Spleen (tissue), 11 donors: ENCODE measurements at regions not wholly inside any gene's neighbourhood (a gene's known extent, or its start where the extent isn't known, plus 50 kb on each side); places are given as distances from the start of the nearest gene placed in this dataset.

ENCODE experiments used
- DNase-seq: peaks from one replicate; pipeline ENCODE4 v3.0.0-alpha.2; 2020
- H3K27ac ChIP-seq, 8 donors: fragments of 200-600 bp; sonication (generic) in 7 of 8; 1 replicate in 4 of 8; 2 replicates in 4 of 8; pipeline versions ENCODE4 v1.5.0 to v1.8.0; 2016 to 2021; ENCODE audit warnings: inconsistent platforms in 4 of 8, mild to moderate bottlenecking in 4 of 8, moderate library complexity in 1 of 8
- H3K27me3 ChIP-seq, 7 donors: fragments of 200-600 bp; sonication (generic) in 6 of 7; replicated peaks in 1 of 7; 1 replicate in 4 of 7; 2 replicates in 3 of 7; pipeline versions ENCODE4 v1.5.0 to v1.8.0; 2016 to 2021; ENCODE audit warnings: inconsistent platforms in 3 of 7, mild to moderate bottlenecking in 1 of 7
- H3K36me3 ChIP-seq, 6 donors: fragments of 200-600 bp; sonication (generic) in 5 of 6; 1 replicate in 4 of 6; 2 replicates in 2 of 6; pipeline versions ENCODE4 v1.5.0 to v1.8.0; 2016 to 2021; ENCODE audit warnings: inconsistent platforms in 2 of 6
- H3K4me1 ChIP-seq, 6 donors: fragments of 200-600 bp; sonication (generic) in 5 of 6; 1 replicate in 3 of 6; 2 replicates in 3 of 6; pipeline versions ENCODE4 v1.5.0 to v1.8.0; 2016 to 2021; ENCODE audit warnings: inconsistent platforms in 3 of 6
- H3K4me3 ChIP-seq, 8 donors: fragments of 200-600 bp; sonication (generic) in 7 of 8; 1 replicate in 4 of 8; 2 replicates in 4 of 8; pipeline versions ENCODE4 v1.5.0 to v1.8.0; 2016 to 2021; ENCODE audit warnings: inconsistent platforms in 4 of 8, mild to moderate bottlenecking in 4 of 8, moderate library complexity in 2 of 8
- H3K9me3 ChIP-seq, 8 donors: fragments of 200-600 bp; sonication (generic) in 7 of 8; 1 replicate in 4 of 8; 2 replicates in 4 of 8; pipeline versions ENCODE4 v1.5.0 to v1.8.0; 2016 to 2021; ENCODE audit warnings: inconsistent platforms in 4 of 8
- CTCF ChIP-seq, 11 experiments: fragments of 200-600 bp in 7 of 11; fragments of 450-650 bp in 4 of 11; sonication (generic) in 4 of 11; IDR thresholded peaks in 8 of 11; conservative IDR thresholded peaks in 3 of 11; 1 replicate in 7 of 11; 2 replicates in 4 of 11; pipeline versions ENCODE4 v1.4.0 to v1.8.0; 2016 to 2021; ENCODE audit warnings: antibody characterized with exemption in 11 of 11, inconsistent platforms in 4 of 11, mild to moderate bottlenecking in 1 of 11
- POLR2A ChIP-seq, 3 donors: fragments of 450-650 bp; IDR thresholded peaks; one replicate each; pipeline ENCODE4 v1.5.1; 2017; ENCODE audit warnings: antibody characterized with exemption in 3 of 3, mild to moderate bottlenecking in 1 of 3
- POLR2AphosphoS5 ChIP-seq, 3 donors: sonication (generic); formaldehyde crosslinking; IDR thresholded peaks; one replicate each; pipeline ENCODE4 v1.5.1; 2017; ENCODE audit warnings: antibody characterized with exemption in 3 of 3
- WGBS, 5 donors: extraction: QIAGEN DNeasy Blood & Tissue Kit in 3 of 5; methylation state at CpG; one replicate each; pipeline versions ENCODE4 v1.1.5 to v1.1.7; 2013 to 2018; 5-methylcytosine and 5-hydroxymethylcytosine counted together
- intact Hi-C: fragments of 100-400 bp; cut with DNase I; formaldehyde crosslinking; loops from one replicate; pipeline ENCODE4 v1.15.0; 2023; ENCODE audit warnings: low total_unique reads
- donor health status: healthy with polysubstance abuse.
- donor health status: DM: no; HTN: no; CAD: no; lungs with moderate emphysema.
- donor health status: DM: no; HTN: no; CAD: no.
- donor health status: Bipolar disorder and iron deficiency.
- donor health status: healthy.
- donor health status: DM: no; HTN: no; CAD: no.
- donor health status: DM: yes; HTN: yes; CAD: no.

GRCh38 chr1:60913039-60913438 lies 169.3 kb upstream of the NFIA start:
- WGBS, 5 donors = 58 to 81% (median 75%) methylated on average over 3 of the region's 3 CpGs
- H3K36me3 ChIP-seq = no peaks in the 10 kb centered on the region
- peaks cover 0 to 14% (median 3%) of the 10 kb centered on the region in 6 donors for H3K4me1 ChIP-seq
- H3K9me3 ChIP-seq = no peaks in the 10 kb centered on the region
- intact Hi-C loops = no loop called here
- TF ChIP-seq POLR2AphosphoS5 (IDR thresholded peaks at IDR 0.05) (no peak), POLR2A (IDR thresholded peaks at IDR 0.05) (no peak), CTCF (IDR thresholded peaks at IDR 0.05 in 8 of 11, conservative IDR thresholded peaks at IDR 0.05 in 3 of 11) (no peak)
- H3K27ac ChIP-seq = no peak overlapping the region
- H3K4me3 ChIP-seq = no peak overlapping the region
- DNase-seq = no peak
- no peaks in the 10 kb centered on the region for H3K27me3 ChIP-seq

DNA sequence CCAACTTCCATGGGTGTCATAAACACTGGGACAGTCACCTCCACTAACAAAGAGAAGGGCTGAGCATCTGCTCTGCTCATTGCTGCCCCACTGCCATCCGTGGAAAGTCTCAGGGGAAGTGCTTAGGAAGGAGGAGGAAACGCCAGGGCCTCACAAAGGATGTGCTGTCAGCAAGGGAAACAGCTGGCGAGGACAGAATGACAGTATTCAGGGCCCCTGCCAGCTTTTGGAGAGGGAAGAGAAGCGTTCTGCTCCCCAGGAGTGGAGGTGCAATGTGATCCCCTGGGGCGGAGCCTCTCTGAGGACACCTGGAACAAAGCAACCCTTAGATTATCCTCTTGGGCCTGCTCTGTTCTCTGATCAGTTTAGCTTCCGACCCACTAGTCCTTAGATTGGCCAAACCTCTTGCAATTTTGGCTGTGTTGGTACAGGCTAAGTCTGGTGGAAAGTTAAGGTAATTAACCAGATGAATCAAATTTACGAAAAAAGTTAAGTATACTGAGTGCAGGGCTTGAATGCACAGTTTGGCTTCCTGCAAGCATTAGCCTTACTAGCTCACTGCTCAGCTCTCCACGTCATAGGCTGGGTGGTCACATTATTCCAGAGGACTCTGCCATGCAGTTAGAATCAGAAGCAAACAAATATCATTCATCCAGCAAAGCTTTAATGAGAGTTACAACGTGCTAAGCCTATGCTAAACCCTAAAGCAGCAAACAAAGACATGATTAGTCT lies 170.2 kb upstream of the NFIA start:
- Histone ChIP-seq H3K4me1 (peaks cover 0 to 14% (median 3%) of the 10 kb centered on the region in 6 donors), H3K27me3 (no peaks in the 10 kb centered on the region), H3K36me3 (no peaks in the 10 kb centered on the region), H3K4me3 (no peak overlapping the region), H3K9me3 (no peaks in the 10 kb centered on the region), H3K27ac (peak overlapping the region in 1 of 8 donors; percentile 4)
- no peak for DNase-seq
- TF ChIP-seq POLR2A (IDR thresholded peaks at IDR 0.05) (no peak), POLR2AphosphoS5 (IDR thresholded peaks at IDR 0.05) (peak in 2 of 3 donors; percentile 63 to 84), CTCF (IDR thresholded peaks at IDR 0.05 in 8 of 11, conservative IDR thresholded peaks at IDR 0.05 in 3 of 11) (no peak)
- intact Hi-C loops = no loop called here
- WGBS, 5 donors = 15 to 29% (median 22%) methylated on average over 9 of the region's 9 CpGs

DNA sequence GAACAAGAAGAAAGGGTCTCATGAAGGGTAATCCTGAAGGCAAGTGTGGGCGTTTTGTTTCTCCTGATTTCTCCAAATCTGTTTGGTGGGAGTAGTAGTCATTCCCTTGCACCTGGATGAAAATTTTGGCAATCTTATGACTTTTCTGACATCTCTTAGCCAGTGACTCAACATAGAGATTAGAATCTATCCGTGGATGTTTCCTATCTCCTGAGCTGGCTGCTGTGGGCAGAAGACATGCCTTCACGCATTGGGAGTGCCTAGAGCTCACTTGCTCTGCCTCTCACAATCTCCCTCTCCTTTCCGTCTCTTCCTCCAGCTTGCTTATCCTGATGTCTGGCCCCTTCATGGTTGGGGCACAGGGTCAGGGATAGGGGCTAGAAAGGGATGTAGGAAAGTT lies 174.2 kb upstream of the NFIA start:
- 66 to 84% (median 69%) methylated on average over 4 of the region's 4 CpGs for WGBS, 5 donors
- intact Hi-C loops = no loop called here
- H3K27me3 ChIP-seq = no peaks in the 10 kb centered on the region
- peak; percentile 51 for DNase-seq
- H3K36me3 ChIP-seq = no peaks in the 10 kb centered on the region
- no peaks in the 10 kb centered on the region for H3K9me3 ChIP-seq
- peaks cover 0 to 14% (median 3%) of the 10 kb centered on the region in 6 donors for H3K4me1 ChIP-seq
- no peak overlapping the region for H3K27ac ChIP-seq
- no peak overlapping the region for H3K4me3 ChIP-seq
- no peak for TF ChIP-seq POLR2AphosphoS5 (IDR thresholded peaks at IDR 0.05)
- TF ChIP-seq POLR2A (IDR thresholded peaks at IDR 0.05) = no peak
- no peak for TF ChIP-seq CTCF (IDR thresholded peaks at IDR 0.05 in 8 of 11, conservative IDR thresholded peaks at IDR 0.05 in 3 of 11)

- DNase-seq = no peak
- Histone ChIP-seq H3K27me3 (no peaks in the 10 kb centered on the region), H3K36me3 (no peaks in the 10 kb centered on the region), H3K4me3 (no peak overlapping the region), H3K9me3 (no peaks in the 10 kb centered on the region), H3K4me1 (peaks cover 0 to 3% (median 0%) of the 10 kb centered on the region in 6 donors), H3K27ac (no peak overlapping the region)
- 79 to 100% (median 94%) methylated on average over 1 of the region's 1 CpG for WGBS, 5 donors
- TF ChIP-seq CTCF (IDR thresholded peaks at IDR 0.05 in 8 of 11, conservative IDR thresholded peaks at IDR 0.05 in 3 of 11) (no peak), POLR2A (IDR thresholded peaks at IDR 0.05) (no peak), POLR2AphosphoS5 (IDR thresholded peaks at IDR 0.05) (no peak)
- intact Hi-C loops = no loop called here
Measured at GRCh38 chr1:60906526-60906925, 175.8 kb upstream of the NFIA start.
